SH-SY5Y (cell line): ENCODE measurements at regions not wholly inside any gene's neighbourhood (a gene's known extent, or its start where the extent isn't known, plus 50 kb on each side); places are given as distances from the start of the nearest gene placed in this dataset.

Experiments
- GATA2 ChIP-seq: IDR thresholded peaks from 2 replicates; pipeline ENCODE4 v1.6.1; 2011; ENCODE audit warnings: mild to moderate bottlenecking, low read depth, low read length
- GATA3 ChIP-seq: IDR thresholded peaks from 2 replicates; pipeline ENCODE4 v1.6.1; 2011; ENCODE audit warnings: low read depth, mild to moderate bottlenecking, low read length, moderate library complexity

DNA sequence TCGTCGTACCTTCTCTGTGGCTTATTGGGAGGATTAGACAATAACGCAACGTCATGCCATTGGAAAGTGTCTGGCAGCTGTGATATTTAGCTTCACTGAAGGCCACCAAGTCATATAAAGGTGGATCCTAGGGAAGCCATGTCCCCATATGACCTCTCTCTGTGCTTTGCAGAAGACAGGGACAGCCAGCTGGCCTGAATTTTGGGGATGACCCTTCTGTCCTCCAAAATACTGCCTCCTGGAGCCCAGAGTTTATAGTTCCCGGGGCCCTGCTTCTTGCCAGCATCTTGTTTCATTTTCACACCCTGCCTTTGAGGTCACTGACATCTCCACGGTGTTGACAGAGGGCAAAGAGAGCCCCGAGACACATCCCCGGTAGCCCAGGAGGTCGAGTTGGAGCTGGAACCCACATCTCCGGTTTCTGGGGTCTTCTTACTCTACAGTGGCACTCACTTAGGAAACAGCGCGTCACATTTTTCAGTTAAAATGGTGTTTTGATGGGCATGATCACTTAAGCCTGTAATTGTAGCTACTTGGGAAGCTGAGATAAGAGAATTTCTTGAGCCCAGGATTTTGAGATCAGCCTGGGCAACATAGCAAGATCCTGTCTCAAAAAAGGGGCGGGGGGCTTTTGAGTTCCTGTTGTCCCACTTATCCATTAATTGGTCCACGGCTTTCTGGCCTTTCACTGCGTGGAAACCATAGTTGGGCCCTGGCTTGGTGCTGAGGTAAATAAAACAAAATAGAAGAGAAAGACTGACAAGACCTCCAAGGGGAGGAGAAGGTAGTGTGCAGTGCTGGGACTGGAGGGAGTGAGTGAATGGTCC is 101.1 kb downstream of the DDX1 start:
- no peak for TF ChIP-seq GATA2
- no peak for TF ChIP-seq GATA3
